ENCODE measurements at regions not wholly inside any gene's neighbourhood (a gene's known extent, or its start where the extent isn't known, plus 50 kb on each side); places are given as distances from the start of the nearest gene placed in this dataset.

DNA sequence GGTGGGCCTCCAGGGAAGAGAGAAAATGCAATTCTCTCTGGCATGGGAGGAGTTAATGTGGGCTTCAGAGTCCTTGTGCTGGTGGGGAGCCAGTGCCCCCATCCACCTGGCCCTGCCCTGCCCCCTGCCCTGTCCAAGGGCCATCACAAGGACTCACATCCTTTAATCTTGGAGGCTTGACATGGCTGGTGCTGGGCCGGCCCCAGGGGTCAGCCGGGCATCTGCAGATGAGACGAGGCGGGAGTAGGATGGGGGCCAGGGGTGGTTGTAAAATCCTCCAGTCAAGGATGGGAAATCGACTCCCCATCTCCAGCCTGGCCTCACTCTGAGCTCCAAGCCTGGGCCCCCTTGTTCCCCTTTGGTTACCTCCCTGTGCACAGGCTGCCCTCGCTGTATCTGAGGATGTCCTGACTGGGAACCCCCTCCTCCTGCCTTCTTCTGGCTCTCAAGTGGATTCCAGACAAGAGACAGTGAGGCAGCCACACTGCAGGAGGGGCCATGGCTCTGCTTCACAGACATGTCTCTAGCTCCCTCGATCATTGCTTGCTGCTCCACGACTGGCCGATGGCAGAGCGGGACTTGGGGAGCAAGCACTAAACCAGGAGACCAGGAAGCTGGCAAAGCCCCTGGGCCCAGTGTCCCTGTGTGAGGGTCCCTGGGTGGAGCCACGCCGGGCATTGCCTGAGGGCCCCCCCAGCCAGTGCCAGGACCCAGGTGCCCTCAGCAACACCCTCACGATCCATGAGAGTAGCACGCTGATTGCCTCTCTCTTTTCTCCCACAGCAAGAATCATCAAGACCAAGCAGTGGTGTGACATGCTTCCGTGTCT is 1120.5 kb downstream of the BRD1 start:
- TF ChIP-seq, protein P1, sequence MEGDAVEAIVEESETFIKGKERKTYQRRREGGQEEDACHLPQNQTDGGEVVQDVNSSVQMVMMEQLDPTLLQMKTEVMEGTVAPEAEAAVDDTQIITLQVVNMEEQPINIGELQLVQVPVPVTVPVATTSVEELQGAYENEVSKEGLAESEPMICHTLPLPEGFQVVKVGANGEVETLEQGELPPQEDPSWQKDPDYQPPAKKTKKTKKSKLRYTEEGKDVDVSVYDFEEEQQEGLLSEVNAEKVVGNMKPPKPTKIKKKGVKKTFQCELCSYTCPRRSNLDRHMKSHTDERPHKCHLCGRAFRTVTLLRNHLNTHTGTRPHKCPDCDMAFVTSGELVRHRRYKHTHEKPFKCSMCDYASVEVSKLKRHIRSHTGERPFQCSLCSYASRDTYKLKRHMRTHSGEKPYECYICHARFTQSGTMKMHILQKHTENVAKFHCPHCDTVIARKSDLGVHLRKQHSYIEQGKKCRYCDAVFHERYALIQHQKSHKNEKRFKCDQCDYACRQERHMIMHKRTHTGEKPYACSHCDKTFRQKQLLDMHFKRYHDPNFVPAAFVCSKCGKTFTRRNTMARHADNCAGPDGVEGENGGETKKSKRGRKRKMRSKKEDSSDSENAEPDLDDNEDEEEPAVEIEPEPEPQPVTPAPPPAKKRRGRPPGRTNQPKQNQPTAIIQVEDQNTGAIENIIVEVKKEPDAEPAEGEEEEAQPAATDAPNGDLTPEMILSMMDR (conservative IDR thresholded peaks at IDR 0.05; ENCODE audit: low read depth, low read length): no peak
- TF ChIP-seq EZH2 (IDR thresholded peaks at IDR 0.05; ENCODE audit: low read length, unreplicated experiment): no peak

Data from PC-3 (cell line).